HL-60 (cell line): ENCODE measurements at regions not wholly inside any gene's neighbourhood (a gene's known extent, or its start where the extent isn't known, plus 50 kb on each side); places are given as distances from the start of the nearest gene placed in this dataset.

Source experiments
- CTCF ChIP-seq: IDR thresholded peaks from one replicate; pipeline ENCODE4 v1.5.1; 2011; ENCODE audit warnings: low read length, control low read depth, inconsistent platforms; ENCODE audit not compliant: insufficient read depth
- POLR2AphosphoS5 ChIP-seq: IDR thresholded peaks from 2 replicates; pipeline ENCODE4 v1.6.1; 2012; ENCODE audit warnings: low read depth
- REST ChIP-seq: IDR thresholded peaks from 2 replicates; pipeline ENCODE4 v1.6.1; 2012; ENCODE audit warnings: low read depth; ENCODE audit not compliant: insufficient replicate concordance
- SPI1 ChIP-seq: IDR thresholded peaks from 2 replicates; pipeline ENCODE4 v1.6.1; 2012; ENCODE audit warnings: low read depth, mild to moderate bottlenecking, borderline replicate concordance

- TF ChIP-seq REST = no peak
- no peak for TF ChIP-seq CTCF
- TF ChIP-seq POLR2AphosphoS5 = no peak
- no peak for TF ChIP-seq SPI1
Observed at GRCh38 chr10:61356354-61356753, 96.8 kb downstream of the TMEM26 start.
